Limb (tissue), 2 donors: ENCODE measurements at regions not wholly inside any gene's neighbourhood (a gene's known extent, or its start where the extent isn't known, plus 50 kb on each side); places are given as distances from the start of the nearest gene placed in this dataset.
A peak's percentile ranks its signal among the peaks of the same experiment; 100 is the strongest.
"Not testable (repeated sequence)": the region's sequence is repeated elsewhere in the genome, so short reads cannot be mapped to it uniquely, and the experiment has no call there.

Experiments used
- DNase-seq, 2 donors: peaks; one replicate each; pipeline ENCODE4 v3.0.0-alpha.2; 2016; ENCODE audit errors: extremely low spot score in 2 of 2

DNA sequence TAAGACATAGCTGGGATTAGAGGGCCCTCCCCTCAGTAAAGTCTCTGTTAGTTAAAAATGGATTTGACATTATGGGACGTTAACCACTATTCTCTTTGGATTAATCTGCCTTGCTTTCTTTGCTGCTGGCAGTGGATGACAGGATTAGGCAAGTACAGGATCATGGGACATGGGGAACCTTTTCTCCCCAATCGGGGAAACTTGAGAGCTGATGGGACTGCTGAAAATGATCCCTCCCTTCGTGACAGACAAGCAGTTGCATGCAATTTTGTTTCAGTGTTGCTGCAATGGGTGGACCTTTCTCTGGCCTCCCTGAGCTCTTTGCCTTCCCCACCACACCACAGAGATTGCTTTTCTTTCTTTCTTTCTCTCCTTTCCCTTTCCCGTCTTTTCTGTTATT lies 120.2 kb upstream of the BANK1 start:
- DNase-seq: no peak

DNA sequence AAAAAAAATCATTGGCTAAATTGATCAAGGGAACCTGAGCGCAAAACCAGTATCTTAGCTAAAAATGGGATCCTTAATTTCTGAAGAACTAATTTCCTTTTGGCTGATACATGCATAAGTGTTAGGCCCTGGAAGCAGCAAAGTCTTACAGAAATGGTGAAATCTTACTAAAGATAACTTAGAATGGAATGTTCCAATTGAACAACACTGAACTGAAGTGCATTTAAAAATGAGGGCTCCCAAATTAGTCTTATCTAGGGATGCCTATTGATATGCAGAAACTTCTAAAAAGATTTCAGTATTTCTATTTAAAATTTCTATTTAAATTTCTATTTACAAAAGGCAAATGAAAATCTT lies 120.7 kb upstream of the BANK1 start:
- DNase-seq: no peak

DNA sequence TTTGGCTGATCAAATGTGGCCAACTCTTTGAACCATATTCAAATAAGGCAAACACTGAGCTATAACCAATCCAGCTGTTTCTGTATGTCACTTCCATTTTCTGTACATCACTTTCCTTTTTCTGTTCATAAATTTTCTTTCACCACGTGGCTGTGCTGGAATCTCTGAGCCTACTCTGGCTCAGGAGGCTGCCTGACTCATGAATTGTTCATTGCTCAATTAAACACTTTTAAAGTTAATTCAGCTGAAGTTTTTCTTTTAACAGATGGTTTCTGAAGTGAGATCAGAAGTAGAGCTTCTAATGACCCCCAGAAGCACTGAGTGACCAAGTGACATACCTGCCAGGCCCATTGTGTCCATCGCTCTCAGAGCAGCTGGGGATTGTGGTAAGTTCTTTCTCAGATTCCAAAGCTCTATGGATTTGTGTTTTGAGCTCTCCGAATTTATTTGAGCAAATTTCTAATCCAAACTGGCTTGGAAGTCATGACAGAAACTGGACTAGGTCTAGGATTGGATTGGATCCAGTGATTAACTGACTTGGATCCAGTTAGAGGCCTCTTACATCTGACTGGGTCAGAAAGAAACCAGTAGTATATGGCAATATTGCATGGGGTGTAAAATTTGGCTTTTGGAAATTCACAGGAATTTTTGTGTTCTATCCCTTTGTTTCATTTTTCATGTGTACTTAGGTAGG lies 121.2 kb upstream of the BANK1 start:
- no peak for DNase-seq

DNA sequence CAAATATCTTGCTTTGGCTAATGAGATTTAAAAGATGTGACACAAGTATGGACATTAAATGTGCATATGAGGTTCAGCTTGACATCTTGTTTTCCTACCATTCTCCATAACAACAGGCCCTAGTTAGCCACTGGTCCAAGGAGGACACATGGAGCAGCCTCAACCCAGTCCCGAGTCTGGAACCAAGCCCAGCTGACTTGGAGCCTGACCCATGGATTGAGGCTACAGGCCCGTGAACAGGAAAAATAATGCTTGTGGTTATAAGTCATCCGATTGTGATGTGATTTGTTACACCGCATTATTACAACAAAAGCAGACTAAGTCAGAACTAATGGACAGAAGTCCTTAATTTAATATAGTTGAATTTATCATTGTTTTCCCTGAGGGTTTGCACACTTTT lies 123.2 kb upstream of the BANK1 start:
- no peak for DNase-seq

DNA sequence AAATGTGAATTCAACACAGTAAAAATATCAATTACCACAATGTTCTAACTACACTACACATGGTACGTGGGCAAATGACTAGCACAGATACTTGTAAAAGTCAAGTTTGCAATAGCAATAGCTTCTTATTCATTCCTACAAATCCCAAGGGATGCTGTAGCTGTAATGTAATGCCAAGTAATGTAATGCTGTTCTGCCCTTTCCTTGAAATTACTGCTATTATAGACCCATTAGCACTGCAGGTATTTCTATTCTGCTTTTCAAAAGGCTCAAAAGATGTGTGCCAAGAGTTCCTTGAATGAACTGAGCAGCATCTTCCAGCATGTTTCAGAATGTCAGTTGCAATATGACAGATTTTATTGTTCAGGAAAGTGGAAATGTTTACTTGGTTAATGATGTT lies 129.9 kb upstream of the BANK1 start:
- no peak for DNase-seq

DNA sequence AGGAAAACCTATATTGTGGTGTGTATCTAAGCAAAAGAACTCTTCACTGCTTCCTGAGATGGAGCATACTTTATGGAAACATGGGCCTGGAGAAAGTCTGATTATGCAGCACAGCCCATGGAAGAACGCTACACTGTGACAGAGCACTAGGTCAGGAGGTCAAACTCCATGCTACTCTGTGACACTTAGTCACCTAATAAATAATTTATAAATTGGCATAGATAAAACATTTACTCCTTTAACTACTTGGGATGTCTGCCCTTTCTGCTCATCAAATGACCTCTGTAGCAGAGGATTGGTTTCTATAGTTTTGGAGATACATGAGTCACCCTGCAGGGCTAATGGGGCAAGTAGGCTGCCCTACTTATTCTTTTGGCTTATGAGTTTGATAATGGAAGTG lies 134.7 kb upstream of the BANK1 start:
- DNase-seq: no peak

DNA sequence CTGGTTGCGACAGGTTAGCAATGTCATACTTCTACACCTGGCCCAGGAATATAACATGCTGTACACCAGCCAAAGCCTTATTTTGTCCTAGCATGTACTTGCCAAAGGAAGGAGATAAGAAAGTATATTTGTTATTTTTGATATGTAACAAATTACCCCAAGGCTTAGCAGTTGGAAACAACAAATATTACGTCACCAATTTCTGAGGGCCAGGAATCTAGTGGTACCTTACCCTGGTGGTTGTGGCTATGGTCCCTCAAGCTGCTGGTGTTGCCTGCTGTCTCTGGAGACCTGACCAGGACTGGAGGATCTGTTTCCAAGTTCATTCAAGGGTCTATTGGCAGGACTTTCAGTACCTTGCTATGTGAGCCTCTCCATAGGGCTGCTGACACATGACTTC lies 135.5 kb upstream of the BANK1 start:
- no peak for DNase-seq

DNA sequence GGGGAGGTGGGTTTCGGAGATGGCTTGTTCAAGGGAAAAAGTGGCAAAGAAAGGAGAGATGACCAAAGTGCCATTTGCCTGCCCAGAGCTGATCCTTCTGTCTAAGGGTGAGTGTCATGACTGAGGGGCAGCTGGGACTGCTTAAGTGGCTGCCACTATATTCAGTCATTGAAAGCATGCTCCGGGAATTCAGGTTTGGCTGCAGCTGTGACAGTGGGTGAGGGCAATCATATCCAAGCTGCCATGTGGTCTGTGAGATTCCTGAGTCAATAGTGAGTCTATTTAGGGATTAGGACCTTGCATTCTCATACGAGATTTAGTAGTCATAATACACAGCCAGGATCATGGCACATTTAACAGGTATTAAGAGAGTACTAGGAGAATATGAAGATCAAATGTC lies 138.8 kb upstream of the BANK1 start:
- peak; percentile 41 for DNase-seq

DNA sequence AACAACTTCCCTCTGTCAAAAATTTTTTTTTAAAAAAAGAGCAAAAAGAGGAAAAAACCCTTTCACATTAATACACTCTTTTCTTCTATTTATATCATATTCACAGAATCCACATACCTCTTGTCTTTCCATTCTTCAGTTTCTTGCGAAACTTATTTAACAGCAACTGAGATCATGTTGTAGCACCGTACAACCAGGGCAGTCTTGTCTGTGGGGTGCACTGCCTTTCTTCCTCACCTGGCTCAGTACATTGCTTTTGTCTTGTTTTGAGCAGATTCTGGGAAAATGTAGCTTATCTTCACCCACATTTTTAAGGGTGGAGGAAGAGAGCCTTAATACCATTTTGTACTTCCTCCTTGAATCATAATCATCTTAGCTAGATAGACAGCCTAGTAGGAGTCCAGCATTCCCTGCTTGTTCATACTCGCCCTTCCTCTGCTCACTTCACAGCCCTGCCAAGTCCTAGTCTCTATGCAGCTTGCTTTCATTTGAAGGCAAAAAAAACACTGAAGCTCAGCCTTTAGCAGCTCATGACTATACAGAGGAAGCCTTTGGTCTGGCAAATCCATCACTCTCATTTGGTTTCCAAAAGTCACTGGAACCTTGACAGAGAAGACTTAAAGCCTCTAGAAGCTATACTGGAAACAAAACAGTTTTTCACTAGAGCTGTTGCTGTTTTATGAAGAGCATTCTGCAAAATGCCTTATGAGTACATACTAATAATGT lies 140.6 kb upstream of the BANK1 start:
- DNase-seq: peak in 1 of 2 donors; percentile 65

DNA sequence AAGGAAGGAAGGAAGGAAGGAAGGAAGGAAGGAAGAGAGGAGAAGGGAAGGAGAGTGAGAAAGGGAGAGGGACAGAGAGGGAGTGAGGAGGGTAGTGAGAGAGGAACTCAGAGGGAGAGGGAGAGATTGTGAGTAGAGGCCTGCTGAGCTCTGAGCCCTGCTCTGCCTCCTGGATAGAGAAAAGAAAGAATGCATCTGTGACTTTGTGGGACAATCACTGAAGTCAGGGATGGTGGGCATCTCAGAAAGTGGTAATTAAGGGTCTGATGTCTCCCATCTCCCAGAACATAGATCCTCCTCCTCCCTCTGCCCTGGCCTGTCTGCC lies 142.9 kb upstream of the BANK1 start:
- no peak for DNase-seq

DNA sequence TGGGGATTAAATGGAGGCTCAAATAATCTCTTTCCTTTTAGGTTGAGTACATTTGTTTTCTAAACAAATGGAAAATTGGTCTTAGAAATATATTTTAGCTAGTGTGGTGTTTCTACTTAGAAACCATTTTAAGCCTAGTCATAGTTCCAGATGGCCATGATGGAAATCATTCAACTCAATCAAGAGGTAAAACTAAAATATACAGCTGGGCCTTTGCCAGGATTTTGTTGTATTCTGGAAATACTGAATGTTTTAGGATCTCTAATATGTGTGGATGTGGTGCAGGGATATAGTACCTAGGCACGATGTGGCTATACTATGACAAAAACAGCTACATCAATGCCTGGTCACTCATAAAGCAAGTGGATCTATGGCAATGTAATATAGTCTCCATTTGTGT lies 146.0 kb upstream of the BANK1 start:
- no peak for DNase-seq

DNA sequence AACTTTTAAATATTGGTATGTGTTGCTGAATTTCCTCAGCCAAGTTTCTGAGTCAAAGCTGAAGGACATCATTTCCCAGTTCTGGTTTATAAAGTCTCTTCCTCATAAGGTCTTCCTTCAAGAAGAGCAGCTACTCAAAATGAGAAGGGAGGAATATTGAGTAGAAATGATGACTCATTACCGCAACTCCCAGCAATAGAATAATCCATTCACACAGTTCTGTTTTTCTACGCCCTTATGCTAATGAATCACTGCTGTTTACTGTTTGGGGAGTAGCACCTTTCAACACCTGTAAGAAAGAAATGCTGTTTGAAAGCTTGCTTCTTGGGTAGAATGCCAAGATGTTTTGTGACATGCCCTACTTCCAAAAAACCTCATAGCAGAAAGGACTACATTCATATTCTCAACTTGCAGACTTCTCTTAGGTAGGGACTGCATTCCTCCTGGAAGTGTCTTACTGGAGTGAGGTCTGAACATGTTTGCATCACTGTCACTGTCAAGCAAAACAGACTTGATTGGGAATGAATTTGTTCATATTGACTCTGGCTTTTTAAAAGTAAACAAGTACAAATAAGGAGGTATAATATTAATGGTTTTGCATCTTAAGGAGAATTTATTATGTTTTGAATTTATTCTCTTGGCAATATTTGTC lies 147.2 kb upstream of the BANK1 start:
- no peak for DNase-seq

DNA sequence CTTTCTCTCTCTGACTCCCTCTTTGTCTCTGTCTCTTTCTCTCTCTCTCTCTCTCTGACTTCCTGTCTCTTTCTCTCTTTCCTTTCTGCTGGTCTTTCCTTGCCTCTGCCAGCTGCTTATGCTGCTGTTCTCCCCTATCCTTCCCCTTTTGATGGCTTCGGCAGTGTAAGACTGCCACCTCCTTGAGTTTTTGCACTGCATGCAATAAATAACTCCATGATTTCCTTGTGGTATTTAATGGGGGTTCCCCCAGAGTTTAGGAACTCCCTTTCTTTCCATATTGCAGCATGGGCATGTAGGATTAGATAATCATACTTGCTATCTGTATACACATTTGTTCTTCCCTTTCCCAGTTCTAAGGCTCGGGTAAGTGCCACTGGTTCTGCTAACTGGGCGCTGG lies 157.8 kb upstream of the BANK1 start:
- DNase-seq: not testable (repeated sequence)

DNA sequence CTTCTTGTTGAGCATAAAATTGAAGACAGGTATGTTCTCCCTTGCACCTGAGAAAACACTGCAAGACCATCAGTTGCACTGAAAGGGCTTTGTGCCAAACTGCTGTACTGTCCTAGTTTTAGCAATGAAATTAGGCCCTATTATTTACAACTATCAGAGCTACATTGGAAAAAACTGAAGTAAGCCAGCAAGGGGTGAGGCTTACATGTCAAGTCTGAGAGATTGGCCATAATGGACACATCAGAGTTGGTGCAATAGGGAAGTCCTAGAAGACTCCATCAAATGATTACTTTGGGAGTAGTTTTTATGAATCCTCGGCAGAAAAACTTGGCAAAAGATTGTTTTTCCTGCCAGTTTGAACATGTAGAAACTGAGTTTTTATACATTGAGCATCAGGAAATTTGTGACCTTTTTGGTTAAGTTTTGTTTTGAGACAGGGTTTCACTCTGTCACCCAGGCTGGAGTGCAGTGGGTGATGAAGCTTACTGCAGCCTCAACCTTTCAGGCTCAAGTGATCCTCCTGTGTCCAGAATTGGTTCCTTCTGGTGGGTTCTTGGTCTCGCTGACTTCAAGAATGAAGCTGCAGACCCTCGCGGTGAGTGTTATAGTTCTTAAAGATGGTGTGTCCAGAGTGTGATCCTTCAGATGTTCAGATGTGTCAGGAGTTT lies 160.1 kb upstream of the BANK1 start:
- DNase-seq: no peak

DNA sequence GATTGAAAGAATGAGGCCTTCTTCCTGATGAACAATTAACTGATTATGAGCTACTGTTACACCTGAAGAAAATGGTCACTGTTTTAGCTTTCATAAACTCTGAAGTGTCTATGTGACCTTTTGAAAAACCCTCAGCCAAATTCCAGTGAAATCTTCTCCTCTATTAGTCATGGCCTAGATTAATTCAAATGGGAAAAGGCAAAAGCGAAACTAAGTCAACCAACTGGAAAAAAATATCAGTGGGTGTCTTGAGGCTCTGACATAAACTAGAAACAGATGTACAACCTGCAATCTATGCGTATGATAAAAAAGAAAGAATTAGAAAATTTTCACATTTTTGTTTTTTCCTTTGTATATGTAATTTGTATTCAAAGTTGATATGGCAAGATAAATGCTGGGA lies 169.4 kb upstream of the BANK1 start:
- DNase-seq: no peak

DNA sequence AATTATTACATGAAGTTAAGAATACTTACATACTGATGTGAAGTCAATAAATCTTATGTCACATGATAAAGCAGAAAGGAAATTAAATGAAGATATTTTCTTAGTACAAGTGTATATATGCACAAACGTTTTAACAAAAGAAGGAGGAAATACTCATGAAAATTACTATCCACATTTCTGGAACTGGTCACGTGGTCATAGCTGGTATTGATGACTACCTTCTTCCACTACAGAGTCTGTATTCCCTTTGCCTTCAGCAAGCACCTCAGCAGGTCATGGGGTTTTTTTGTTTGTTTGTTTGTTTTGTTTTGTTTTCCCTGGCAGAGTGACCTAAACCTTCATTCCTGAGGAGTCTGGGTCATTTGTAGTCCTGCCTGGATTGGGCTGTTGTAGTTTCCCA lies 174.9 kb upstream of the BANK1 start:
- no peak for DNase-seq

DNA sequence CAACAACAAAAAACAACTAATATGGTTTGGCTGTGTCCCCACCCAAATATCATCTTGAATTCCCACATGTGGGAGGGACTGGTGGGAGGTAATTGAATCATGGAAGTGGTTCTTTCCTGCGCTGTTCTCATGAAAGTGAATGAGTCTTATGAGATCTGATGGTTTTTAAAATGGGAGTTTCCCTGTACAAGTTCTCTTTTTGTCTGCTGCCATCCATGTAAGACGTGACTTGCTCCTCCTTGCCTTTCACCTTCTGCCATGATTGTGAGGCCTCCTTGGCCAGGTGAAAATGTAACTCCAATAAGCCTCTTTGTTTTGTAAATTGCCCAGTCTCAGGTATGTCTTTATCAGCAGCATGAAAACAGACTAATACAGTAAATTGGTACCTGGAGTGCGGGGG lies 183.5 kb upstream of the BANK1 start:
- DNase-seq: not testable (repeated sequence)

DNA sequence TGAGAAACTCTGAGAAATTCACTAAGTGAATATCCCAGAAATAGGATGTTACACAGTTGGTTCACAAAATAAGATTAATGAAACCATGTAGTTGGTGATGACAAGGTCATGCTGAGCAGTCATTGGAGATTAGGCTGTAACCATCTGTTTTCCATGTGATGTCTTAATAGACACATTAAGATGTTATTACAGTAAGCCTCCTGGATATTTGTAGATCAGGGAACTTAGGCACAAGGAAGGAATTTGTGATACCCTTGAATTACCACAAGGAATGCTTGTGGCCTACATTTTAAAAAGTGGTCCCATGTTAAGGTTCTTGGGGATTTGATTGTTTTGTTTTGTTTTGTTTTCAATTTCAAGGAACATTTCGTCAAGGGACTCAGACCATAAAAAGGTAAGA lies 185.6 kb upstream of the BANK1 start:
- DNase-seq: no peak

DNA sequence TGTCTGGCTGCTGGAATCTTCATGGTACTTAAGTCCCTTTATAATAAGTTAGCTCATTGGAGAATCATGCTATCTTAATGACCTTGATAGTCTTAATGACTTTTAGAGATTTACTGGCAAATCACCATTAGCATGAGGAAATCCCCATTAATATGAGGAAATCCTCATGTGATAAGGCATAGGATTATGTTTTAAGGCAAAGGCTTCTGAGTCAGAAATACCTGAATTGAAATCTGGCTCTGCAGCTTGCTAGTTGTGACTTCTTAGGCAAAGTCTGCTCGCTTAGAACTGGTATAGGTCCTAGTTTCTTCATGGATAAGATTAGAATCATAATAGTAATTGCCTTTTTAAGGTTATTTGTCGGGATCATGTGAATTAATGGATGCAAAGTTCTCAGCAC lies 190.2 kb upstream of the BANK1 start:
- no peak for DNase-seq

DNA sequence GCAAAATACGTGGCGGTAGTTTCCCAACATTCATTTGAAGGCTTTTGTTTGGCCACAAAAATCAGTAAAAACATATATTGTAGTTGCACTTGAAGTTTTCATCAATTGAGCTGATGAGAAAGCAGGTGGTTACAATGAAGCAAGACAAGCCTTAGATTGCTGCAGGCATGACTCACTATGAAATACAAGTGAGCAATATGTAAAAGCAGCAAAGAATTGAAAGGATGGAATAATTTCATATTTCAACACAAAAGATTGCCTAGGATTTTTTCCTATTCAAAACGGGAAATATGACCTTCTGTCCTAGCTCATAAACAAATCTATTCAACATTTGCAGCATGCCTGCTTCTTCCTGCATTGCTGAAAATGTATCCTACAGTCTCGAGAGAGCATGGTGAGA lies 190.9 kb upstream of the BANK1 start:
- no peak for DNase-seq

DNA sequence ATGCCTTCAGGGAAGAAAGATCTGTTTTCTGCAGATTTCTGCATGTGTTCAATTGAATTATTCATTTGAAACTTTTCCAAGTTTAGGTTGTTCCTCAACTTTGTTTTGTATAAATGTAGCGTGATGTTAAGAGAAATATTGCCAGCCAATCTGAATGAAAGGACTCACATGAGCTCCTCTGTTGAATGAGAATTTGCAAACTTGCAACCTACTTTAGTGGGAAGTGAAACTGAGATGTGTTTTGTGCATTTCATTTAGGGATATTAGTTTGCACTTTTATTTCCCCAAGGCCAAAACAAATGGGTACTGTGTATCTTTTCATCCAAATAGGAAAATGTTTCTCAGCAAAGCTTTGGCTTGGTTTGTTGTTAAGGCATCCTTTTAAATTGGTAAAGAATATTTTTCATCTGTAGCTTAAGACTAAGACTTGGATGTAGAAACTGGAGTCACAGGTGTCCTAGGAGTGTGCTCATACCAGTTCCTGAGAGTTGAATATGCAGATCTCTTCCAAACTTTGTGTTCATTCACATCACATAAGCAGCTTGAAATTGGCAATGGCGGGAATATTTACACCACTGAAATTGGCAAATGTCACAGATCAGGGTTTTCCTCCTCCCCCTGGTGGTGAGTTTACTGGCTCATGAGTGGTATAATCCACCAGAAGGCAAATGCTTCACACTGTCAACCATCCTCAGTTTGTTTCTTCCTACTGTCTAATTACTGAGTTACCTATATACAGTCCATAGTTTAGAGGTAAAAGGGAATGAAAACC lies 193.6 kb upstream of the BANK1 start:
- no peak for DNase-seq

DNA sequence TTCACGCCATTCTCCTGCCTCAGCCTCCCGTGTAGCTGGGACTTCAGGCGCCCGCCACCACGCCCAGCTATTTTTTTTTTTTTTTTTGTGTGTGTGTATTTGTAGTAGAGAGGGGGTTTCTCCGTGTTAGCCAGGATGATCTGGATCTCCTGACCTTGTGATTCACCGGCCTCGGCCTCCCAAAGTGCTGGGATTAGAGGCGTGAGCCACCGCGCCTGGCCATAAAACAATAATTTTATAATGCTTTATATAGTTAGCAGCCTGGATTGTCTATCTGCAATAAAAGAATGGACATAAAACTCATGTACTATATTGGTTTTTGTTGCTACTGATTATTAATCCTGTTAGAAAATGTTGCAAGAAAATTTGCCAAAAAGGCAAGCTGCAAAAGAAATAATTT lies 195.9 kb upstream of the BANK1 start:
- DNase-seq: no peak
